Lower leg skin (tissue), 4 donors: ENCODE measurements at regions not wholly inside any gene's neighbourhood (a gene's known extent, or its start where the extent isn't known, plus 50 kb on each side); places are given as distances from the start of the nearest gene placed in this dataset.

Experiments
- DNase-seq, 2 donors: peaks; one replicate each; pipeline ENCODE4 v3.0.0-alpha.2; 2019; ENCODE audit warnings: low spot score in 2 of 2
- H3K4me3 ChIP-seq: fragments of 200-600 bp; sonication (generic); 2 replicates; pipeline ENCODE4 v1.5.1; 2017; ENCODE audit warnings: mild to moderate bottlenecking, low read depth; ENCODE audit not compliant: poor library complexity, severe bottlenecking
- CTCF ChIP-seq, 3 donors: fragments of 450-650 bp; IDR thresholded peaks; one replicate each; pipeline ENCODE4 v1.5.1; 2016; ENCODE audit warnings: antibody characterized with exemption in 3 of 3, mild to moderate bottlenecking in 3 of 3, moderate library complexity in 2 of 3
- POLR2A ChIP-seq, 2 donors: fragments of 450-650 bp; IDR thresholded peaks; one replicate each; pipeline ENCODE4 v1.6.1; 2016 to 2017; ENCODE audit warnings: antibody characterized with exemption in 2 of 2, mild to moderate bottlenecking in 1 of 2, moderate library complexity in 1 of 2
- WGBS, 2 donors: methylation state at CpG; one replicate each; pipeline ENCODE4 v1.1.5; 2018; 5-methylcytosine and 5-hydroxymethylcytosine counted together
- intact Hi-C: fragments of 100-400 bp; cut with DNase I; formaldehyde crosslinking; loops from one replicate; pipeline ENCODE4 v1.15.0; 2023; ENCODE audit warnings: low total_unique reads

GRCh38 chr5:87831499-87831898 lies 418.8 kb upstream of the CCNH start:
- 80 to 82% methylated on average over 2 of the region's 2 CpGs for WGBS, 2 donors
- no peak for DNase-seq
- intact Hi-C loops, result no loop called here
- H3K4me3 ChIP-seq, result no peak overlapping the region
- TF ChIP-seq POLR2A (IDR thresholded peaks at IDR 0.05), result no peak
- TF ChIP-seq CTCF (IDR thresholded peaks at IDR 0.05), result no peak

GRCh38 chr5:87829217-87829551 lies 416.5 kb upstream of the CCNH start:
- WGBS, 2 donors, result 62 to 68% methylated on average over 5 of the region's 5 CpGs
- intact Hi-C loops, result no loop called here
- TF ChIP-seq POLR2A (IDR thresholded peaks at IDR 0.05), result no peak
- no peak for TF ChIP-seq CTCF (IDR thresholded peaks at IDR 0.05)
- peak in 1 of 2 donors; percentile 25 for DNase-seq
- no peak overlapping the region for H3K4me3 ChIP-seq

GRCh38 chr5:87828545-87829216 lies 416.0 kb upstream of the CCNH start:
- TF ChIP-seq CTCF (IDR thresholded peaks at IDR 0.05) (no peak), POLR2A (IDR thresholded peaks at IDR 0.05) (no peak)
- intact Hi-C loops, result no loop called here
- WGBS, 2 donors, result 93 to 96% methylated on average over 2 of the region's 2 CpGs
- no peak for DNase-seq
- no peak overlapping the region for H3K4me3 ChIP-seq

- DNase-seq, result no peak
- TF ChIP-seq POLR2A (IDR thresholded peaks at IDR 0.05) (no peak), CTCF (IDR thresholded peaks at IDR 0.05) (no peak)
- 64 to 68% methylated on average over 8 of the region's 8 CpGs for WGBS, 2 donors
- intact Hi-C loops, result no loop called here
- no peak overlapping the region for H3K4me3 ChIP-seq
Measured at GRCh38 chr5:87827539-87827938, 414.8 kb upstream of the CCNH start.

- no peak overlapping the region for H3K4me3 ChIP-seq
- 33 to 42% methylated on average over 3 of the region's 3 CpGs for WGBS, 2 donors
- DNase-seq, result no peak
- intact Hi-C loops, result no loop called here
- TF ChIP-seq POLR2A (IDR thresholded peaks at IDR 0.05) (no peak), CTCF (IDR thresholded peaks at IDR 0.05) (no peak)
Measured at GRCh38 chr5:87826507-87826906, 413.8 kb upstream of the CCNH start.

- DNase-seq, result no peak
- intact Hi-C loops, result no loop called here
- H3K4me3 ChIP-seq, result no peak overlapping the region
- no peak for TF ChIP-seq POLR2A (IDR thresholded peaks at IDR 0.05)
- TF ChIP-seq CTCF (IDR thresholded peaks at IDR 0.05), result no peak
- 50 to 69% methylated on average over 1 of the region's 1 CpG for WGBS, 2 donors
Measured at GRCh38 chr5:87825583-87825982, 412.9 kb upstream of the CCNH start.
